Panc1 (cell line): ENCODE measurements at regions not wholly inside any gene's neighbourhood (a gene's known extent, or its start where the extent isn't known, plus 50 kb on each side); places are given as distances from the start of the nearest gene placed in this dataset.

Experiments used
- ATAC-seq: fragments of 200-7000 bp; cut with Tn5 transposase; 2 replicates; pipeline ENCODE4 v1.9.1; 2020; ENCODE audit warnings: mild to moderate bottlenecking, moderate library complexity
- BruUV-seq: library from RNA; stranded (reverse); fragments of 400-500 nt; replicated peaks from 2 replicates; lab custom pipeline; 2021; lab: Mats Ljungman, UMichigan
- CTCF ChIA-PET: fragments of 300-600 bp; sonication (Branson Sonifier 250); formaldehyde crosslinking; loops from one replicate; lab custom pipeline; 2022; ENCODE audit warnings: antibody characterized with exemption; lab: Charles Lee
- POLR2A ChIA-PET: fragments of 300-600 bp; sonication (Branson Sonifier 250); formaldehyde crosslinking; loops from one replicate; lab custom pipeline; 2022; ENCODE audit warnings: antibody characterized with exemption; lab: Charles Lee
- DNase-seq: peaks from one replicate; pipeline ENCODE4 v3.0.0-alpha.2; 2010; ENCODE audit warnings: low read depth, low spot score
- H3K27ac ChIP-seq: 2 replicates; pipeline ENCODE4 v1.5.1; 2011; ENCODE audit warnings: mild to moderate bottlenecking, low read length, inconsistent platforms
- H3K27me3 ChIP-seq: fragments of 200-500 bp; sonication (Bioruptor generic); 2 replicates; pipeline ENCODE4 v1.6.0; 2014; ENCODE audit warnings: low read length, inconsistent platforms; ENCODE audit not compliant: control insufficient read depth, insufficient read depth
- H3K36me3 ChIP-seq: fragments of 200-500 bp; sonication (Bioruptor generic); 2 replicates; pipeline ENCODE4 v1.5.1; 2014; ENCODE audit warnings: inconsistent platforms, mild to moderate bottlenecking, low read length, moderate library complexity; ENCODE audit not compliant: control insufficient read depth, insufficient read depth
- H3K4me1 ChIP-seq: 2 replicates; pipeline ENCODE4 v1.5.1; 2011; ENCODE audit warnings: inconsistent platforms, mild to moderate bottlenecking, low read length, moderate library complexity; ENCODE audit not compliant: control insufficient read depth, insufficient read depth
- H3K4me3 ChIP-seq, 2 experiments: 2 replicates each; pipeline ENCODE4 v1.5.1; 2011 to 2012; ENCODE audit warnings: low read depth in 2 of 2, low read length in 2 of 2, mild to moderate bottlenecking in 2 of 2, inconsistent platforms in 1 of 2, moderate library complexity in 1 of 2
- H3K9me3 ChIP-seq: fragments of 200-500 bp; sonication (Bioruptor generic); 2 replicates; pipeline ENCODE4 v1.5.1; 2014; ENCODE audit warnings: low read depth, mild to moderate bottlenecking, inconsistent platforms, low read length, moderate library complexity; ENCODE audit not compliant: control insufficient read depth, insufficient read depth
- POLR2AphosphoS5 ChIP-seq: IDR thresholded peaks from 2 replicates; pipeline ENCODE4 v1.6.1; 2012; ENCODE audit warnings: mild to moderate bottlenecking, low read depth, low read length, moderate library complexity
- SIN3A ChIP-seq: IDR thresholded peaks from 2 replicates; pipeline ENCODE4 v1.6.1; 2012; ENCODE audit warnings: low read depth, mild to moderate bottlenecking, low read length, moderate library complexity, borderline replicate concordance; ENCODE audit not compliant: insufficient read depth
- TCF7L2 ChIP-seq: IDR thresholded peaks from 2 replicates; pipeline ENCODE4 v1.6.1; 2011; ENCODE audit warnings: mild to moderate bottlenecking, low read depth, low read length, inconsistent platforms
- in situ Hi-C: cut with HindIII; loops from 2 replicates; pipeline ENCODE4 v1.10.0; 2016; ENCODE audit warnings: low sequenced_read_pairs, low pct_unique_long_range_greater_than_20kb
- intact Hi-C: fragments of 100-400 bp; cut with micrococcal nuclease; formaldehyde crosslinking; loops from one replicate; pipeline ENCODE4 v1.10.0; 2022; ENCODE audit not compliant: unreplicated experiment
- TF ChIP-seq, protein P1 (sequence below): fragments of 450-650 bp; IDR thresholded peaks from 2 replicates; pipeline ENCODE4 v1.5.1; 2017; ENCODE audit warnings: mild to moderate bottlenecking
- TF ChIP-seq, protein P2 (sequence below), 2 experiments: IDR thresholded peaks; 2 replicates each; pipeline ENCODE4 v1.6.1; 2011 to 2012; ENCODE audit warnings: low read depth in 2 of 2, control low read depth in 1 of 2, low read length in 1 of 2, mild to moderate bottlenecking in 1 of 2, moderate library complexity in 1 of 2; ENCODE audit not compliant: insufficient read depth in 1 of 2

DNA sequence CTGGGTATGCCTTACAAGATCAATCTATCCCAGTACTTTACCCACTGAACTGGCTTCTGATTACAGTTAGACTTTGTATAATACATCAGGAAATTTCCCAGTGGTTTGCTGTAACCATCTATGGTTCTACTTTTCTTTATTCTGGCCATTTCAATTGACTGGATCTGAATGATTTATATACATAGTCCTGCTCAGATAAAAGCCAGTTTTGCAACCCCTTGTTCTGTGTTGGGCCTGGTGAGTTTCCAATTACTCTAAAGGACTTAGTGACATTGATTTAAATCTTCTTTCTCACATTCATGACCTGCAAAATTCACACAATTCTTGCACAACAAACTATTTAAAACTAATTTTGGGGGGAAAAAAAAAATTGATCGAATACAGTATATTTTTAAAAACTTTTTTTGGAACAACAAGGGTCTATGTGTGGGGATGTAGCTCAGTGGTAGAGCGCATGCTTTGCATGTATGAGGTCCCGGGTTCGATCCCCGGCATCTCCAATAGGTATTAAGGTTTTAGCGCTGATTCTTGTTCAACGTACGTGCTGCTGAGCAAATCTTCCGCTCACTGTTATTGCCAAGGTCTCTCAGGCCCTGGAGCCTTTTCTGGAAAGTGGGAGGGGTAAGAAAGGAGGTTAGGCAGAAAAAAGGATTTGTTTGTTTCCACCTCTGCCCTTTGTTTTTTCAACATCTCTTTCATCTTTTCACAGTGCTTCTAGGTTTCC, 117.5 kb downstream of the GPX5 start:
- H3K9me3 ChIP-seq = no peaks in the 10 kb centered on the region
- ATAC-seq (peak; percentile 97), DNase-seq (peak; percentile 90)
- CTCF ChIA-PET = no interaction called here
- TF ChIP-seq, protein P1, sequence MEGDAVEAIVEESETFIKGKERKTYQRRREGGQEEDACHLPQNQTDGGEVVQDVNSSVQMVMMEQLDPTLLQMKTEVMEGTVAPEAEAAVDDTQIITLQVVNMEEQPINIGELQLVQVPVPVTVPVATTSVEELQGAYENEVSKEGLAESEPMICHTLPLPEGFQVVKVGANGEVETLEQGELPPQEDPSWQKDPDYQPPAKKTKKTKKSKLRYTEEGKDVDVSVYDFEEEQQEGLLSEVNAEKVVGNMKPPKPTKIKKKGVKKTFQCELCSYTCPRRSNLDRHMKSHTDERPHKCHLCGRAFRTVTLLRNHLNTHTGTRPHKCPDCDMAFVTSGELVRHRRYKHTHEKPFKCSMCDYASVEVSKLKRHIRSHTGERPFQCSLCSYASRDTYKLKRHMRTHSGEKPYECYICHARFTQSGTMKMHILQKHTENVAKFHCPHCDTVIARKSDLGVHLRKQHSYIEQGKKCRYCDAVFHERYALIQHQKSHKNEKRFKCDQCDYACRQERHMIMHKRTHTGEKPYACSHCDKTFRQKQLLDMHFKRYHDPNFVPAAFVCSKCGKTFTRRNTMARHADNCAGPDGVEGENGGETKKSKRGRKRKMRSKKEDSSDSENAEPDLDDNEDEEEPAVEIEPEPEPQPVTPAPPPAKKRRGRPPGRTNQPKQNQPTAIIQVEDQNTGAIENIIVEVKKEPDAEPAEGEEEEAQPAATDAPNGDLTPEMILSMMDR = no peak
- TF ChIP-seq SIN3A = no peak
- no peak for TF ChIP-seq TCF7L2
- TF ChIP-seq, protein P2, sequence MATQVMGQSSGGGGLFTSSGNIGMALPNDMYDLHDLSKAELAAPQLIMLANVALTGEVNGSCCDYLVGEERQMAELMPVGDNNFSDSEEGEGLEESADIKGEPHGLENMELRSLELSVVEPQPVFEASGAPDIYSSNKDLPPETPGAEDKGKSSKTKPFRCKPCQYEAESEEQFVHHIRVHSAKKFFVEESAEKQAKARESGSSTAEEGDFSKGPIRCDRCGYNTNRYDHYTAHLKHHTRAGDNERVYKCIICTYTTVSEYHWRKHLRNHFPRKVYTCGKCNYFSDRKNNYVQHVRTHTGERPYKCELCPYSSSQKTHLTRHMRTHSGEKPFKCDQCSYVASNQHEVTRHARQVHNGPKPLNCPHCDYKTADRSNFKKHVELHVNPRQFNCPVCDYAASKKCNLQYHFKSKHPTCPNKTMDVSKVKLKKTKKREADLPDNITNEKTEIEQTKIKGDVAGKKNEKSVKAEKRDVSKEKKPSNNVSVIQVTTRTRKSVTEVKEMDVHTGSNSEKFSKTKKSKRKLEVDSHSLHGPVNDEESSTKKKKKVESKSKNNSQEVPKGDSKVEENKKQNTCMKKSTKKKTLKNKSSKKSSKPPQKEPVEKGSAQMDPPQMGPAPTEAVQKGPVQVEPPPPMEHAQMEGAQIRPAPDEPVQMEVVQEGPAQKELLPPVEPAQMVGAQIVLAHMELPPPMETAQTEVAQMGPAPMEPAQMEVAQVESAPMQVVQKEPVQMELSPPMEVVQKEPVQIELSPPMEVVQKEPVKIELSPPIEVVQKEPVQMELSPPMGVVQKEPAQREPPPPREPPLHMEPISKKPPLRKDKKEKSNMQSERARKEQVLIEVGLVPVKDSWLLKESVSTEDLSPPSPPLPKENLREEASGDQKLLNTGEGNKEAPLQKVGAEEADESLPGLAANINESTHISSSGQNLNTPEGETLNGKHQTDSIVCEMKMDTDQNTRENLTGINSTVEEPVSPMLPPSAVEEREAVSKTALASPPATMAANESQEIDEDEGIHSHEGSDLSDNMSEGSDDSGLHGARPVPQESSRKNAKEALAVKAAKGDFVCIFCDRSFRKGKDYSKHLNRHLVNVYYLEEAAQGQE (IDR thresholded peaks at IDR 0.05; ENCODE audit: insufficient read depth in 1 of 2, low read depth in 2 of 2, low read length in 1 of 2) = no peak
- TF ChIP-seq POLR2AphosphoS5 = peak; percentile 29; the same call in 1 of the 2 replicates
- H3K27me3 ChIP-seq = no peaks in the 10 kb centered on the region
- no TSS peak for BruUV-seq
- POLR2A ChIA-PET = no interaction called here
- no peak overlapping the region; the same call in 1 of the 2 replicates for H3K27ac ChIP-seq
- H3K36me3 ChIP-seq = no peaks in the 10 kb centered on the region
- H3K4me3 ChIP-seq = peak overlapping the region; percentile 41 to 50
- peaks cover 8% of the 10 kb centered on the region for H3K4me1 ChIP-seq
- in situ Hi-C loops (no loop called here), intact Hi-C loops (loop anchor here (5.0 kb wide), 1 partner anchor 36 kb away; no protein-coding TSS in a partner anchor)

DNA sequence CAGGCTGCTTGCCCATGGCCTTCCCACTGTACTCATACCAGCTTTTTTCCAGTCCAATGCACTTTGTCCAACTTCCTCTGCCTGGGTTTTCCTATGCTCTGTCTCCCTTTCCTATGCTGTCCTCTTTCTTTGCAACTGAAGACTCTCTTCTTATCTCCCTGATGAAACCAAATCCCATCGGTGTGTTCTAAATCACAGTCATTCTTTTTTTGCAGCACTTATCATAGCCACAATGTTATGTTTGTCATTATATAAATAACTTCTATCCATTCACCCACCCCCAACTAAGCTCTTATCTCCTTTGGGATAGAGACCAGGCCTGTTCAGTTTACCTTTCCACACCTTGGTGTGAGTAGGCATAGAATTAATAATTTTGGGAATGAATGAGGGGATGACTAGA, 121.0 kb downstream of the GPX5 start:
- no peak overlapping the region for H3K4me3 ChIP-seq
- no TSS peak for BruUV-seq
- TF ChIP-seq, protein P1 = no peak
- TF ChIP-seq TCF7L2 = no peak
- TF ChIP-seq SIN3A = no peak
- TF ChIP-seq, protein P2 (IDR thresholded peaks at IDR 0.05; ENCODE audit: insufficient read depth in 1 of 2, low read depth in 2 of 2, low read length in 1 of 2) = no peak
- no peak for TF ChIP-seq POLR2AphosphoS5
- H3K27ac ChIP-seq = no peak overlapping the region
- H3K9me3 ChIP-seq = no peaks in the 10 kb centered on the region
- in situ Hi-C loops (no loop called here), intact Hi-C loops (no loop called here)
- H3K4me1 ChIP-seq = peaks cover 8% of the 10 kb centered on the region
- CTCF ChIA-PET = interaction anchor here (0.5 kb wide), 1 partner anchor 11 kb away, joined by 4 read pairs; no protein-coding TSS in a partner anchor
- ATAC-seq (no peak), DNase-seq (no peak)
- no peaks in the 10 kb centered on the region for H3K36me3 ChIP-seq
- H3K27me3 ChIP-seq = no peaks in the 10 kb centered on the region
- POLR2A ChIA-PET = no interaction called here
